ENCODE measurements at regions not wholly inside any gene's neighbourhood (a gene's known extent, or its start where the extent isn't known, plus 50 kb on each side); places are given as distances from the start of the nearest gene placed in this dataset.

GRCh38 chr5:8176101-8176693 is 307.2 kb downstream of the MTRR start:
- no peaks in the 10 kb centered on the region for H3K4me1 ChIP-seq
- H3K27ac ChIP-seq, result no peak overlapping the region
- no peaks in the 10 kb centered on the region for H3K36me3 ChIP-seq
- H3K27me3 ChIP-seq, result no peaks in the 10 kb centered on the region
- WGBS, result 59% methylated on average over 4 of the region's 5 CpGs
- no peak overlapping the region for H3K4me3 ChIP-seq
- H3K9me3 ChIP-seq, result no peaks in the 10 kb centered on the region
- DNase-seq (ENCODE audit: low spot score in 2 of 2), result no peak
- TF ChIP-seq POLR2A (IDR thresholded peaks at IDR 0.05) (no peak), CTCF (IDR thresholded peaks at IDR 0.05) (no peak), EP300 (IDR thresholded peaks at IDR 0.05) (no peak), POLR2AphosphoS5 (IDR thresholded peaks at IDR 0.05) (no peak)

GRCh38 chr5:8184455-8185063 is 315.6 kb downstream of the MTRR start:
- Histone ChIP-seq H3K4me1 (no peaks in the 10 kb centered on the region), H3K27me3 (no peaks in the 10 kb centered on the region), H3K27ac (no peak overlapping the region), H3K36me3 (no peaks in the 10 kb centered on the region), H3K4me3 (no peak overlapping the region), H3K9me3 (no peaks in the 10 kb centered on the region)
- 48% methylated on average over 5 of the region's 5 CpGs for WGBS
- TF ChIP-seq CTCF (IDR thresholded peaks at IDR 0.05) (peak in 1 of 2 donors; percentile 66), POLR2A (IDR thresholded peaks at IDR 0.05) (no peak), POLR2AphosphoS5 (IDR thresholded peaks at IDR 0.05) (no peak), EP300 (IDR thresholded peaks at IDR 0.05) (no peak)
- DNase-seq (ENCODE audit: low spot score in 2 of 2), result no peak

GRCh38 chr5:8185852-8186251 is 316.9 kb downstream of the MTRR start:
- Histone ChIP-seq H3K36me3 (no peaks in the 10 kb centered on the region), H3K27ac (no peak overlapping the region), H3K27me3 (no peaks in the 10 kb centered on the region), H3K4me1 (no peaks in the 10 kb centered on the region), H3K4me3 (no peak overlapping the region), H3K9me3 (no peaks in the 10 kb centered on the region)
- TF ChIP-seq EP300 (IDR thresholded peaks at IDR 0.05) (no peak), POLR2A (IDR thresholded peaks at IDR 0.05) (no peak), POLR2AphosphoS5 (IDR thresholded peaks at IDR 0.05) (no peak), CTCF (IDR thresholded peaks at IDR 0.05) (no peak)
- WGBS, result 86% methylated on average over 1 of the region's 1 CpG
- DNase-seq (ENCODE audit: low spot score in 2 of 2), result no peak

GRCh38 chr5:8188874-8189565 is 320.1 kb downstream of the MTRR start:
- WGBS, result 65% methylated on average over 6 of the region's 6 CpGs

More at GRCh38 chr5:8188874-8189565, 320.1 kb downstream of the MTRR start:
- Histone ChIP-seq H3K27ac (no peak overlapping the region), H3K36me3 (no peaks in the 10 kb centered on the region), H3K4me1 (no peaks in the 10 kb centered on the region), H3K9me3 (no peaks in the 10 kb centered on the region), H3K27me3 (no peaks in the 10 kb centered on the region), H3K4me3 (no peak overlapping the region)
- no peak for TF ChIP-seq POLR2AphosphoS5 (IDR thresholded peaks at IDR 0.05)
- TF ChIP-seq POLR2A (IDR thresholded peaks at IDR 0.05), result no peak
- no peak for TF ChIP-seq CTCF (IDR thresholded peaks at IDR 0.05)
- no peak for TF ChIP-seq EP300 (IDR thresholded peaks at IDR 0.05)
- no peak for DNase-seq (ENCODE audit: low spot score in 2 of 2)
